ENCODE measurements at regions not wholly inside any gene's neighbourhood (a gene's known extent, or its start where the extent isn't known, plus 50 kb on each side); places are given as distances from the start of the nearest gene placed in this dataset.

- Histone ChIP-seq H3K27ac (no peak overlapping the region), H3K27me3 (no peaks in the 10 kb centered on the region), H3K4me1 (no peaks in the 10 kb centered on the region), H3K4me3 (no peak overlapping the region), H3K36me3 (no peaks in the 10 kb centered on the region), H3K9me3 (no peaks in the 10 kb centered on the region)
- no peak for ATAC-seq
- DNase-seq = no peak
- no peak for TF ChIP-seq CTCF (IDR thresholded peaks at IDR 0.05)
- intact Hi-C loops (cut with DNase I) = loop anchor here in 1 of 2 donors (10.0 kb wide), 1 partner anchor 57 kb away; no protein-coding TSS in a partner anchor
Observed at GRCh38 chr11:106507645-106508306, 430.3 kb downstream of the AASDHPPT start.

DNA sequence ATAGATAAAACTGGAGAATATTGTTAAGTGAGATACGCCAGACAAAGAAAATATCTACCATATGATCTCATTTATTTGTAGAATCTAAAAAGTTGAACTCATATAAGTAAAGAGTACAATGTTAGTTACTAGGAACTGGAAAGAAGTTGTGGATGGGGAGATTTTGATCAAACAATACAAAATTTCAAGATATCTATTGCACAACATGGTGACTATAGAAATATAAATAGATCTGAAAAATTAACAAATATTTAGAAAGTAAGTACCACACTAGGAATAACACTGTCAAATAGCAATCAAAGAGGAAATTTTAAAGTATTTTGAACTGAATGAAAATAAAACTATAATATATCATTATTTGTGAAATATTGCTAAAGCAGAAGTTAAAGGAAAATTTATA is 437.2 kb downstream of the AASDHPPT start:
- no peaks in the 10 kb centered on the region for H3K4me1 ChIP-seq
- H3K27ac ChIP-seq = no peak overlapping the region
- intact Hi-C loops (cut with DNase I) = no loop called here
- no peaks in the 10 kb centered on the region for H3K27me3 ChIP-seq
- ATAC-seq = no peak
- DNase-seq = no peak
- H3K36me3 ChIP-seq = no peaks in the 10 kb centered on the region
- no peak overlapping the region for H3K4me3 ChIP-seq
- no peak for TF ChIP-seq CTCF (IDR thresholded peaks at IDR 0.05)
- H3K9me3 ChIP-seq = peaks cover 0 to 2% of the 10 kb centered on the region in 2 donors

GRCh38 chr11:106517426-106517825 is 440.0 kb downstream of the AASDHPPT start:
- Histone ChIP-seq H3K4me3 (no peak overlapping the region), H3K36me3 (no peaks in the 10 kb centered on the region), H3K9me3 (peaks cover 0 to 4% of the 10 kb centered on the region in 2 donors), H3K4me1 (no peaks in the 10 kb centered on the region), H3K27ac (no peak overlapping the region), H3K27me3 (no peaks in the 10 kb centered on the region)
- no peak for TF ChIP-seq CTCF (IDR thresholded peaks at IDR 0.05)
- DNase-seq (no peak), ATAC-seq (no peak)
- intact Hi-C loops (cut with DNase I) = no loop called here

- Histone ChIP-seq H3K27me3 (no peaks in the 10 kb centered on the region), H3K27ac (no peak overlapping the region), H3K4me3 (no peak overlapping the region), H3K4me1 (no peaks in the 10 kb centered on the region), H3K9me3 (peaks cover 0 to 2% of the 10 kb centered on the region in 2 donors), H3K36me3 (no peaks in the 10 kb centered on the region)
- DNase-seq = no peak
- no peak for TF ChIP-seq CTCF (IDR thresholded peaks at IDR 0.05)
- intact Hi-C loops (cut with DNase I) = no loop called here
- no peak for ATAC-seq
Observed at GRCh38 chr11:106520146-106520912, 442.9 kb downstream of the AASDHPPT start.

DNA sequence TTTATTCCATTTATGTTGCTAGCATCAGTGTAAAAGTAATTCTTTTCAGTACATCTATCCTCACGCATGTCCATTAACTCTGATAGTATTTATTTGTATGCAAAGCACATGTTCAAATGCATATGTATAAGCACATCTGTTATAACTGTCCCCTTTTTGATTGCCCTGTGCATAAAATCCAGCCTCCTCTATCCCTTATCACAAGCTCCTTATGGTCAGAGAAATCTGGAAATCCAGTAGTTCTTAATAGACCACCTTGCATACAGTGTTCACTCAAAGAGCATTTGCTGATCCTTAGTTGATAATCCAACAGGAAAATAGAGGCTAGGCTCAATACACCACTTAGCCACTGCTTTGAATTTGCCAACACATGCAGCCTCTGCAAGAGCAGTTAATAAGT is 443.5 kb downstream of the AASDHPPT start:
- H3K36me3 ChIP-seq = no peaks in the 10 kb centered on the region
- H3K27me3 ChIP-seq = no peaks in the 10 kb centered on the region
- intact Hi-C loops (cut with DNase I) = no loop called here
- ATAC-seq (no peak), DNase-seq (no peak)
- H3K4me3 ChIP-seq = no peak overlapping the region
- no peak overlapping the region for H3K27ac ChIP-seq
- no peak for TF ChIP-seq CTCF (IDR thresholded peaks at IDR 0.05)
- H3K9me3 ChIP-seq = peaks cover 0 to 2% of the 10 kb centered on the region in 2 donors
- H3K4me1 ChIP-seq = no peaks in the 10 kb centered on the region

All from left lung (tissue), 4 donors.